HG03045 (cell line): ENCODE measurements at regions not wholly inside any gene's neighbourhood (a gene's known extent, or its start where the extent isn't known, plus 50 kb on each side); places are given as distances from the start of the nearest gene placed in this dataset.
"Not testable (repeated sequence)": the region's sequence is repeated elsewhere in the genome, so short reads cannot be mapped to it uniquely, and the experiment has no call there.

Source experiments
- ATAC-seq: cut with Tn5 transposase; IDR thresholded peaks from one replicate; pipeline ENCODE4 v1.9.1; 2021; ENCODE audit warnings: mild to moderate bottlenecking, moderate library complexity; ENCODE audit not compliant: unreplicated experiment

DNA sequence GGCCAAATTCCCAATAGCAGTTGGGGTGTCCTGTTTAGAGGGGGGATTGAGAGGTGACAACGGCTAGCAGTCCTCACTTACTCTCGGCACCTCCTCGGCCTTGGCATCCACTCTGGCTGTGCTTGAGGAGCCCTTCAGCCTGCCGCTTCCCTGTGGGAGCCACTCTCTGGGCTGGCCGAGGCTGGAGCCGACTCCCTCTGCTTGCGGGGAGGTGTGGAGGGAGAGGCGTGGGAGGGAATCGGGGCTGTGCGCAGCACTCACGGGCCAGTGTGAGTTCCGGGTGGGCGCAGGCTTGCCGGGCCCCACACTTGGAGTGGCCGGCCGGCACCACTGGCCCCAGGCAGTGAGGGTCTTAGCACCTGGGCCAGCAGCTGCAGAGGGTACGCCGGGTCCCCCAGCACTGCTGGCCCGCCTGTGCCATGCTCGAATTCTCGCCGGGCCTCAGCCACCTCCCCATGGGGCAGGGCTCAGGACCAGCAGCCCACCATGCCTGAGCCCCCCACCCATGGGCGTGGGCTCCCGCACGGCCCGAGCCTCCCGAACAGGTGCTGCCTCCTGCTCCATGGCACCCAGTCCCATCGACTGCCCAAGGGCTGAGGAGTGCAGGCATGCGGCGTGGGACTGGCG lies 705.9 kb upstream of the ZNF804A start:
- ATAC-seq: no peak

DNA sequence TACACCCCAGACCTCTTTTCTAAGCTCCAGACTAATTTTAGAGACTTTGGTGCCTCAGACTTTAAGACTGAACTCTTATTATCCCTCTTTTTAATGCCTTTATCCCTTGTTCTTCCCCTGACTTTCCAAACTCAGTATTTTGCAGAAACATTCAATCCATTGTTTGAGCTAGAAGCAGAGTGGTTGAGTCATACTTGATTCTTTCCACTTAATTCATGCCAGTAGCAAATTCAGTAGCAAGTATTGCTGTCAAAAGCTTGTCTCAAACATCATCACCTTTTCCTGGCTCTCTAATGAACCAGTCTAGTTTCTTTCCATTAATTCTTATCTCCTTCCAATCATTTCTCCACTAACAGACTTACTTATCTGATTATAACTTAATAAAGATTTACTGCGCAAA lies 699.7 kb upstream of the ZNF804A start:
- no peak for ATAC-seq

- ATAC-seq: no peak
Observed at GRCh38 chr2:183901931-183902330, 696.4 kb upstream of the ZNF804A start.

DNA sequence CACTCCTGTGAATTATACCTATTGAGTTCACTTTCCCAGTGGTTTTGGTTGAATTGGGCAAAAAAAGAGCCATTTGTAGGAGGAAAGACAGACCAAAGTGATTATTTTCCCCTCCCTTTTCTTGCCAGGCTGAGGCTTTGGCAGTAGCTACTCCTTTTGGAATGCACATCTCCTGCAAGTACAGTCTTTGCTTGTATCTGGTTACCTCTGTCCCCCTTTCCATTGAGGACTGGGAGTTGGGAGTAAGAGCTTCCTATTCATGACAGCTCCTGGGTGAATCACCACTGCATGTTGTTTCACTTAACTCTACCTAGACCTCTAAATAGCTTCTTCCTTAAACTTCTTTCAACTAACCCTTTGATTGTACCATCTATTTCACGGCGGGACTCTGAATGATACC lies 695.3 kb upstream of the ZNF804A start:
- ATAC-seq: no peak

GRCh38 chr2:183916041-183916440 lies 682.3 kb upstream of the ZNF804A start:
- not testable (repeated sequence) for ATAC-seq

GRCh38 chr2:183919167-183919566 lies 679.2 kb upstream of the ZNF804A start:
- no peak for ATAC-seq

GRCh38 chr2:183919926-183920325 lies 678.4 kb upstream of the ZNF804A start:
- no peak for ATAC-seq

DNA sequence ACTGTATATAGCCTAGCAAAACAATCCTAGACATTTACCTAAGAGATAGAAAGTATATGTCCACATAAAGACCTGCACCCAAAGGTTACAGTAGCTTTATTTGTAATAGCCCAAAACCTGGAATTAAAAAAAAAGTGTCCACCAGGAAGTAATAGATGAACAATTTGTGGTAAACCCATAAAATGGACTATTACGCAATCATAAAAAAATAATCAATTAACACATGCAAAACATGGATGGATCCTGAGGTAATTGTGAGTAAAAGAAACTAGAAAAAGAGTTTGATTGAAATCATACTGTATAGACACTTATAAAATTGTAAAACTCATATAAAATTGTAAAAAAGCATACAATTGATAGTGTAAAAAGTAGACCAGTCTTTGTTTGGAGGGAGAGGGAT lies 673.0 kb upstream of the ZNF804A start:
- no peak for ATAC-seq

GRCh38 chr2:183926433-183926832 lies 671.9 kb upstream of the ZNF804A start:
- no peak for ATAC-seq

DNA sequence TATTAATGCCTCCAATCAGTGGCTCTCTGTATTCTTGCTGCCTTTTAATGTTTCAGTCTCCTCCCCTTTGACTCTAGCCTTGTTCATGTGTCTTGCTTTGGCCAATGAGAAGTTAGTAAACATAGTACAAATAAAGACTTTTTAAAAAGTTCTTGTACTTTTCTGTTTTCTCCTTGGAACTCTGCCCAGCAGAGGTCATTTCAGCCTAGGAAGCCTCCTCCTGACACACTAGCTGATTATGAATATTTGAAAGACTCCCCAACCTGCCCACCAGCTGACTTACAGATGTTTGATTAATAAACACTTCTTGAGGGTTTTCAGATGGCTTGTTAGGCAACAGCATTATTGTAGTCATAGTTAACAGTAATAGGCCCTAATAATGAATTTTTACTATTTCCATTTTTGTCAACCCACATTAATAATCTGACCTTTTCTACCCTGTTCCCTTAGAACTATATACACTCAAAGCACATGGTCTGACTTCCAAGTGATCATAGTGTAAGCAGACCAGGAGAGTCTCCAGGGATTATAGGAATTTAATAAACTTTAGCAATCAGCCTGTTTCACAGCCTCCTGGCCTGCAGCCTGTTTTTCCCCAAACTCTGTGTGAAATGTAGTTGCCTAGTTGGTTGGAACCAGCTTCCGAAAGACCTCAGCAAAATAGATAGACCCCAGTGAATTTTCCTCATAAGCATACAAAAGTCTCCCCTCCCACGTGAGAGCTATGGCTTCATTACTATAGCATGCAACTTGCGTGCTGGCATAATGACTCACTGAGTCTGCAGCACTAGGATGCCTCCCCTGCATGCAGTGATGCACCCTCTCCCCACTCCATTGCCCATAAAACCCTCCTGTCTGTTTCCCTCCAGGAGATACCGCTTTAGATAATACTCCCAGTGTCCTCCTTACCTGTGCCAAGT lies 670.7 kb upstream of the ZNF804A start:
- ATAC-seq: no peak

DNA sequence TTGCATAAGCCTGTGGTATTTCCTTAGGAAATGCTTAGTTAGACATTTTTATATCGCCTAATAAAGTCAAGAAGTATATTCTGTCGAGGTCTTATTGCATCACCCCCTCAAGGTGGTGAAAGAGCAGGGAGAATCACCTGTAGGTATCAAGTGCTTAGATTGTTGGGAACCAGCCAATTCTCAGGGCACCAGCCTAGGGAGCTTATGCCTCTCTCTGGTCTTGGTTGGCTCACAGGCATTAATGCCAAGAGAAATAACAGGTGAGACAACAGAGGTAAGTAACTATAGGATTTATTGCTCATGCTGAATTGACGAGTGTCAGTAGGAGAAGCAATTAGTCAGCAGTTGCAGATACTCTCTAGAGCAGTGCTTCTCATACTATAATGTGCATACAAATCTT lies 663.3 kb upstream of the ZNF804A start:
- no peak for ATAC-seq

- no peak for ATAC-seq
Observed at GRCh38 chr2:183937220-183937619, 661.1 kb upstream of the ZNF804A start.

DNA sequence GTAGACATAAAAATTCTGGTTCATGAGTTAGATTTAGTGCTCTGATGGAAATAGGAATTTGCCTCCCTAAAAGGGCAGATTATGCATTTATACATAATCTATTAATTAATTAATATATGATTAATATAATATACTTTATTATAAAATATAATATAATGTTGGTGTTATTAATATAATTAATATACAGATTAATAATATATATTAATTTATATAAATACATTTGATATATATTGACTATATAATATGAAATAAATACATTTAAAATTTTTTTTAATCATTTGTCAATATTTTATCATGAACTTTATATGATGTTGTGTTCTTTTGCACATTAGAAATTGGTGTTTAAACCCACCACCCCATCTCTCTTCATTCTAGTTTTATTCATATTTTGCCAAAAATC lies 652.1 kb upstream of the ZNF804A start:
- ATAC-seq: no peak

DNA sequence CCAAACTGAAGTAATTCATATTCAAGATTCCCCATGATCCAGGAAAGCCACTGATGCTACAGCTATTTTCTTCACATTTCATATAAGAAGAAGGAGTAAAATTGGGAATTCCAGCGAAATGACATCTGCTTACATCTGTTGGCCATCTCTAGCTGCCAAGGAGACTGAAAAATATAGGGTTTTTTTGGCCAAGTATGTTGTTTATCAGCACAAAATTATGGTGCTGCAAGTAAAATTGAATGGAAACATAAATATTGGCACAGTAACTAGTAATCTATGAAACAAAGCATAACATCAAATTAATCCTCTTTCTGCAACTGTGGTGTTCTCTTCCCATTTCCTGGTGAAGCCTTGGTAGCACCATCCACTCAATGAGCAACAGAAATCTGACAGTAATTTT lies 649.5 kb upstream of the ZNF804A start:
- no peak for ATAC-seq

GRCh38 chr2:183950673-183951072 lies 647.7 kb upstream of the ZNF804A start:
- no peak for ATAC-seq

DNA sequence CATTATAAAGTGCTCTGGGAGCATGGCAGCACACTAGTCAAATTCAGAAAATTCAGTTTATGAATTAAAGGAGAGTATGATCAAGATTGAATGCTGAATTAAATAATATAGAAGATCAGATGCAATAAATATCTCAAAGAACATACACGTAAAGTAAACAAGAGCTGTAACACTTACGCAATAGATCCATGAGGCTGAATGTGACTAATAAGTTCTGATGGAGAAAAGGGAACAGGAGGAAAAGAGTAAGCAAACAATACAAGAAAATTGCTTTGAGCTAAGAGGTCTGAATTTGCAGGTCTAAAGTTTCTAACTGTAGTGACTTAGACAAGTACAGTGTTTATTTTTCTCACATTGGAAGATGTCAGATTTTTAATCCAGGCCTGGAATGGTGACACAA lies 646.7 kb upstream of the ZNF804A start:
- no peak for ATAC-seq

- ATAC-seq: no peak
Observed at GRCh38 chr2:183952741-183953140, 645.6 kb upstream of the ZNF804A start.

- no peak for ATAC-seq
Observed at GRCh38 chr2:183963609-183964008, 634.7 kb upstream of the ZNF804A start.

GRCh38 chr2:183964565-183964964 lies 633.8 kb upstream of the ZNF804A start:
- no peak for ATAC-seq

- ATAC-seq: no peak
Observed at GRCh38 chr2:183967756-183968155, 630.6 kb upstream of the ZNF804A start.

DNA sequence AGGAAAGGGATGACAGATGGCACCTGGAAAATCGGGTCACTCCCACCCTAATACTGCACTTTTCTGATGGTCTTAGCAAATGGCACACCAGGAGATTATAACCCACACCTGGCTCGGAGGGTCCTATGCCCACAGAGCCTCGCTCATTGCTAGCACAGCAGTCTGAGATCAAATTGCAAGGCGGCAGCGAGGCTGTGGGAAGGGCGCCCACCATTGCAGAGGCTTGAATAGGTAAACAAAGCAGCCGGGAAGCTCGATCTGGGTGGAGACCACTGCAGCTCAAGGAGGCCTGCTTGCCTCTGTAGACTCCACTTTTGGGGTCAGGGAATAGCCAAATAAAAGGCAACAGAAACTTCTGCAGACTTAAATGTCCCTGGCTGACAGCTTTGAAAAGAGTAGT lies 622.7 kb upstream of the ZNF804A start:
- ATAC-seq: not testable (repeated sequence)

DNA sequence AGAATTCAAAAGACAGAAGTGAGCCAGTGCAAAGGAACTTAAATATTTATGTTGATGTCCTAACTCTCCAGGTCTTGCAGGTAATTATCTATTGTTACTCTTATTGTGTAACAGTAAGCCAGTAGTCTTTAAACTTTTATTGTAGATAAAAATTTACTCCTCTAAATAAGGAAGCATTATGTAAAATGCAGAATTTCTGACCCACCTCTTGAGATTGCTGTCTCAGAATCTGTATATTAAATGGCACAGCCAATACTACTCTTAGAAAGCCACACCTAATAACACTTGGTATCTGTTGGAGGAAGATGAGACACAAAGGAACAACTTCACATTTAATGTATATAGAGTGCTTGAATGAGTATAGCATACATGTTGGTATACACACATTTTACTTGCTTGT lies 613.5 kb upstream of the ZNF804A start:
- ATAC-seq: no peak
